ENCODE measurements at regions not wholly inside any gene's neighbourhood (a gene's known extent, or its start where the extent isn't known, plus 50 kb on each side); places are given as distances from the start of the nearest gene placed in this dataset.

- no peak for TF ChIP-seq CTCF (IDR thresholded peaks at IDR 0.05; ENCODE audit: low read depth, low read length, missing input control)
- TF ChIP-seq, protein P1, sequence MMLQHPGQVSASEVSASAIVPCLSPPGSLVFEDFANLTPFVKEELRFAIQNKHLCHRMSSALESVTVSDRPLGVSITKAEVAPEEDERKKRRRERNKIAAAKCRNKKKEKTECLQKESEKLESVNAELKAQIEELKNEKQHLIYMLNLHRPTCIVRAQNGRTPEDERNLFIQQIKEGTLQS (IDR thresholded peaks at IDR 0.05), result no peak
- no peak for TF ChIP-seq ZBTB33 (IDR thresholded peaks at IDR 0.05)
These were observed 83.2 kb upstream of the TBX18 start for GRCh38 chr6:84847390-84848160.
